Smooth muscle cell (in vitro differentiated cells): ENCODE measurements at regions not wholly inside any gene's neighbourhood (a gene's known extent, or its start where the extent isn't known, plus 50 kb on each side); places are given as distances from the start of the nearest gene placed in this dataset.

Experiments used
- DNase-seq: peaks from one replicate; lab custom pipeline; 2025; ENCODE audit not compliant: unreplicated experiment; lab: John Stamatoyannopoulos, UW
- H2AFZ ChIP-seq: fragments of 200-600 bp; sonication (generic); 2 replicates; pipeline ENCODE4 v1.6.0; 2016; ENCODE audit warnings: antibody characterized with exemption, low read depth, mild to moderate bottlenecking
- H3F3A ChIP-seq: fragments of 200-600 bp; sonication (generic); 2 replicates; pipeline ENCODE4 v1.6.0; 2017; ENCODE audit warnings: antibody characterized with exemption, low read depth
- H3K27ac ChIP-seq: fragments of 200-600 bp; sonication (generic); 2 replicates; pipeline ENCODE4 v1.5.1; 2016; ENCODE audit warnings: low read depth, mild to moderate bottlenecking
- H3K27me3 ChIP-seq: fragments of 200-600 bp; sonication (generic); 2 replicates; pipeline ENCODE4 v1.6.1; 2016; ENCODE audit warnings: low read depth, mild to moderate bottlenecking
- H3K36me3 ChIP-seq: fragments of 200-600 bp; sonication (generic); 2 replicates; pipeline ENCODE4 v1.5.1; 2016; ENCODE audit warnings: low read depth
- H3K4me1 ChIP-seq: fragments of 200-600 bp; sonication (generic); 2 replicates; pipeline ENCODE4 v1.5.1; 2016; ENCODE audit warnings: low read depth
- H3K4me2 ChIP-seq: fragments of 200-600 bp; sonication (generic); 2 replicates; pipeline ENCODE4 v1.6.0; 2016; ENCODE audit warnings: mild to moderate bottlenecking
- H3K4me3 ChIP-seq: fragments of 200-600 bp; sonication (generic); 2 replicates; pipeline ENCODE4 v1.5.1; 2016; ENCODE audit warnings: mild to moderate bottlenecking
- H3K79me2 ChIP-seq: fragments of 200-600 bp; sonication (generic); 2 replicates; pipeline ENCODE4 v1.6.0; 2016; ENCODE audit warnings: low read depth, mild to moderate bottlenecking
- H3K9ac ChIP-seq: fragments of 200-600 bp; sonication (generic); 2 replicates; pipeline ENCODE4 v1.6.0; 2016; ENCODE audit warnings: low read depth
- H3K9me3 ChIP-seq: fragments of 200-600 bp; sonication (generic); replicated peaks from 2 replicates; pipeline ENCODE4 v1.5.1; 2016; ENCODE audit warnings: low read depth
- H4K20me1 ChIP-seq: fragments of 200-600 bp; sonication (generic); 2 replicates; pipeline ENCODE4 v1.6.0; 2016; ENCODE audit warnings: low read depth
- WGBS: methylation state at CpG from one replicate; pipeline ENCODE4 v1.1.7; 2016; ENCODE audit warnings: low lambda C conversion rate; 5-methylcytosine and 5-hydroxymethylcytosine counted together
- TF ChIP-seq, protein P1 (sequence below): fragments of 200-600 bp; sonication (generic); IDR thresholded peaks from 2 replicates; pipeline ENCODE4 v1.5.1; 2017; ENCODE audit warnings: borderline replicate concordance, mild to moderate bottlenecking, antibody characterized with exemption; ENCODE audit not compliant: insufficient read depth, poor library complexity, severe bottlenecking

- TF ChIP-seq, protein P1, sequence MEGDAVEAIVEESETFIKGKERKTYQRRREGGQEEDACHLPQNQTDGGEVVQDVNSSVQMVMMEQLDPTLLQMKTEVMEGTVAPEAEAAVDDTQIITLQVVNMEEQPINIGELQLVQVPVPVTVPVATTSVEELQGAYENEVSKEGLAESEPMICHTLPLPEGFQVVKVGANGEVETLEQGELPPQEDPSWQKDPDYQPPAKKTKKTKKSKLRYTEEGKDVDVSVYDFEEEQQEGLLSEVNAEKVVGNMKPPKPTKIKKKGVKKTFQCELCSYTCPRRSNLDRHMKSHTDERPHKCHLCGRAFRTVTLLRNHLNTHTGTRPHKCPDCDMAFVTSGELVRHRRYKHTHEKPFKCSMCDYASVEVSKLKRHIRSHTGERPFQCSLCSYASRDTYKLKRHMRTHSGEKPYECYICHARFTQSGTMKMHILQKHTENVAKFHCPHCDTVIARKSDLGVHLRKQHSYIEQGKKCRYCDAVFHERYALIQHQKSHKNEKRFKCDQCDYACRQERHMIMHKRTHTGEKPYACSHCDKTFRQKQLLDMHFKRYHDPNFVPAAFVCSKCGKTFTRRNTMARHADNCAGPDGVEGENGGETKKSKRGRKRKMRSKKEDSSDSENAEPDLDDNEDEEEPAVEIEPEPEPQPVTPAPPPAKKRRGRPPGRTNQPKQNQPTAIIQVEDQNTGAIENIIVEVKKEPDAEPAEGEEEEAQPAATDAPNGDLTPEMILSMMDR, result no peak
- 93% methylated on average over 5 of the region's 5 CpGs for WGBS
- no peak overlapping the region for H2AFZ ChIP-seq
- H3F3A ChIP-seq, result no peaks in the 10 kb centered on the region
- no peak overlapping the region for H3K4me3 ChIP-seq
- no peak for DNase-seq
- no peaks in the 10 kb centered on the region for H3K27me3 ChIP-seq
- H3K27ac ChIP-seq, result no peak overlapping the region
- H3K9me3 ChIP-seq, result no peaks in the 10 kb centered on the region
- no peak overlapping the region for H3K4me2 ChIP-seq
- no peaks in the 10 kb centered on the region for H3K79me2 ChIP-seq
- no peaks in the 10 kb centered on the region for H3K4me1 ChIP-seq
- no peaks in the 10 kb centered on the region for H4K20me1 ChIP-seq
- H3K9ac ChIP-seq, result no peak overlapping the region
- no peaks in the 10 kb centered on the region for H3K36me3 ChIP-seq
Measured at GRCh38 chr1:4053774-4054173, 153.7 kb upstream of the C1orf174 start.

DNA sequence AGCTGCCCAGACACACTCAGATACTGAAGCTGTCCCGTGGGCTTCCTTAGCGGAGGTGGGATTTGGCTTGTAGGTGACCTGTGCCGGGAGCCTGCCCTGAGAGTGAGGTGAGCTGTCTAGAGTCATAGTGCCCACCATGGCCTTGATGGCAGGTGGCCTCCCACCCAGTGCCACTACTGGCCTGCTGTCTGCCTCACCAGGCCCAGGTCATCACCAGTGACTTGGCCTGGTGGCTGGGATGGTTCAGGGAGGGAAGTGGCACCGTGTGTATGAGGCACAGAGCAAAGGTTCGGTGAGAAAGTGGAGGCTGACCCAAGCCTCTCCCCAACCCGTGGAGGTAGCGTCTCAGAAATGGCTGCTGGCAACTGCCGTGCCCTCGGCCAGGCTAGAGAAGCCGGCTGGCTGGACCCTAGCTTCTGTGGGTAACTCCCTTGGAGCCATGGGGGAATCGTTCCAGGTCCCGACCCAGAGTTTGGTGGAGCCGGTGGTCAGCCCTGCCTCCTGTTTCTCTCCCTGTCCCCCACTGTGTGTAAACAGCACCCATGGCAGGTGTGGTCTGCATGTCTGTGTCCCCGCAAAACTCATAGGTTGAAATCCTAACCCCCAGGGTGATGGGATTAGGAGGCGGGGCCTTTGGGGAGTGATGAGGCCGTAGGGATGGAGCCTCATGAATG is 155.4 kb upstream of the C1orf174 start:
- no peaks in the 10 kb centered on the region for H3F3A ChIP-seq
- H3K27me3 ChIP-seq, result no peaks in the 10 kb centered on the region
- DNase-seq, result no peak
- TF ChIP-seq, protein P1, result no peak
- no peak overlapping the region for H3K4me2 ChIP-seq
- H3K36me3 ChIP-seq, result no peaks in the 10 kb centered on the region
- no peak overlapping the region for H3K9ac ChIP-seq
- H3K4me3 ChIP-seq, result no peak overlapping the region
- no peaks in the 10 kb centered on the region for H3K79me2 ChIP-seq
- H2AFZ ChIP-seq, result no peak overlapping the region
- H3K4me1 ChIP-seq, result no peaks in the 10 kb centered on the region
- H4K20me1 ChIP-seq, result no peaks in the 10 kb centered on the region
- no peak overlapping the region for H3K27ac ChIP-seq
- no peaks in the 10 kb centered on the region for H3K9me3 ChIP-seq
- WGBS, result 93% methylated on average over 16 of the region's 16 CpGs

DNA sequence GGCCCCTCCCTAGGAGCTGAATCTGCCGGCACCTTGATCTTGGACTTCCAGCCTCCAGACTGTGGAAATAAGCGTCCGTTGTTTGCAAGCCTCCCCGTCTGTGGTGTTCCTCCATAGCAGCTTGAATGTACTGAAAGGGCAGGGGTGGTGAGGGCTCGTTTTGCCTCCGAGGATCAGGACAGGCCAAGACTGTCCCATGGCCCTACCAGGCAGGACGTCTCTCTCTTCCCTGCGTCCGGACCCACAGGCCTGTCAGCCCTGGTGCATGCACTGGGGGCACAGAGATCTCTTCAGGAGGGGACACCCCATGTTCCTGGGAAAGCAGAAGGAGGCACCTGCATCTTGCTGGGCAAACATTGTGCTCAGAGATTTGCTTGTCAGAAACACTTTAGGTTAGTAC is 156.3 kb upstream of the C1orf174 start:
- H4K20me1 ChIP-seq, result no peaks in the 10 kb centered on the region
- H3K36me3 ChIP-seq, result no peaks in the 10 kb centered on the region
- H3K27ac ChIP-seq, result no peak overlapping the region
- H2AFZ ChIP-seq, result no peak overlapping the region
- H3F3A ChIP-seq, result no peaks in the 10 kb centered on the region
- no peaks in the 10 kb centered on the region for H3K4me1 ChIP-seq
- DNase-seq, result no peak
- no peak overlapping the region for H3K9ac ChIP-seq
- WGBS, result 89% methylated on average over 9 of the region's 9 CpGs
- H3K4me3 ChIP-seq, result no peak overlapping the region
- no peaks in the 10 kb centered on the region for H3K79me2 ChIP-seq
- no peaks in the 10 kb centered on the region for H3K9me3 ChIP-seq
- no peaks in the 10 kb centered on the region for H3K27me3 ChIP-seq
- no peak overlapping the region for H3K4me2 ChIP-seq
- TF ChIP-seq, protein P1, result no peak

DNA sequence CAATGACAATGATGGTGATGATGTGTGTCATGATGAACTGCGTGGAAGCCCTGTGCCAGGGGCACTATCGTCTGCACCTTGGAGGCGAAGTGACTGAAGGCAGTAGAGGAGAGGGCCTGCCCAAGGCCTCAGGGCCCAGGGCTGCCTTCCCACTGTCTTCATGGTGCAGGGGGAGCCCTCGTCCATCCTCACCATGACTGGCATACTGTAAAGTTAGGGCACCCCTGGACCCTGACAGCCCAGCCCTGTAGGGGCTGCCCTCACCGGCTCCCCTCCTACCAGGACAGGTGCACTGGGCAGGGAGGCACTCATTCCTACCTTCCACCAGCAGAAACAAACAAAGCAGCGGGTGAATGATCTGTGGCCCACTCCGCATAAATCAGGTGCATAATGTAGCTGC is 156.9 kb upstream of the C1orf174 start:
- H3K4me1 ChIP-seq, result no peaks in the 10 kb centered on the region
- no peaks in the 10 kb centered on the region for H3K9me3 ChIP-seq
- TF ChIP-seq, protein P1, result no peak
- H3K4me2 ChIP-seq, result no peak overlapping the region
- no peak overlapping the region for H3K4me3 ChIP-seq
- no peaks in the 10 kb centered on the region for H3K27me3 ChIP-seq
- no peak overlapping the region for H3K27ac ChIP-seq
- DNase-seq, result no peak
- WGBS, result 89% methylated on average over 7 of the region's 7 CpGs
- no peaks in the 10 kb centered on the region for H3K36me3 ChIP-seq
- H2AFZ ChIP-seq, result no peak overlapping the region
- H3K79me2 ChIP-seq, result no peaks in the 10 kb centered on the region
- no peaks in the 10 kb centered on the region for H3F3A ChIP-seq
- no peaks in the 10 kb centered on the region for H4K20me1 ChIP-seq
- no peak overlapping the region for H3K9ac ChIP-seq
